NB4 (cell line): ENCODE measurements at regions not wholly inside any gene's neighbourhood (a gene's known extent, or its start where the extent isn't known, plus 50 kb on each side); places are given as distances from the start of the nearest gene placed in this dataset.

ENCODE experiments used
- POLR2A ChIP-seq: IDR thresholded peaks from 2 replicates; pipeline ENCODE4 v1.6.1; 2011; ENCODE audit warnings: mild to moderate bottlenecking; ENCODE audit not compliant: insufficient read length; ENCODE audit errors: extremely low read depth
- TF ChIP-seq, protein P1 (sequence below): IDR thresholded peaks from one replicate; pipeline ENCODE4 v1.5.1; 2012; ENCODE audit warnings: low read depth, low read length
- TF ChIP-seq, protein P2 (sequence below): IDR thresholded peaks from 2 replicates; pipeline ENCODE4 v1.6.1; 2011; ENCODE audit warnings: low read depth, low read length

DNA sequence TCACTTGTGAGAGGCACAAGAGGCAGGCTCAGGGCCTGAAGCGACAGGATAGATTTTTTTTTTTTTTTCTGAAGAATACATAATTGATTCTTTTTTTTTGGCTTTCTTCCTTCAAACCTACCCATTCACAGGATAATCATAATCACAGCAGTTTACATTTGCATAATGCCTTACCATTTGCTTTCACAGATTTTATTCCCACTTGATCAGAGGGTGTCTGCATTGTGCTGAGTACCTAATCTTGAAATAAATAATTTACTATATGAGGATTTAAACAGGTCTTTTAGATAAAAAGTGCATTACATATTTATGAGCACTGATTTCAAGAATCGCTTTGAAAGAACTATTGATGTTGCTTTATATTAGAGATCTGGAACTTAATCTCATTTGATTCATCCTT, 219.3 kb downstream of the SPRY1 start:
- TF ChIP-seq, protein P1, sequence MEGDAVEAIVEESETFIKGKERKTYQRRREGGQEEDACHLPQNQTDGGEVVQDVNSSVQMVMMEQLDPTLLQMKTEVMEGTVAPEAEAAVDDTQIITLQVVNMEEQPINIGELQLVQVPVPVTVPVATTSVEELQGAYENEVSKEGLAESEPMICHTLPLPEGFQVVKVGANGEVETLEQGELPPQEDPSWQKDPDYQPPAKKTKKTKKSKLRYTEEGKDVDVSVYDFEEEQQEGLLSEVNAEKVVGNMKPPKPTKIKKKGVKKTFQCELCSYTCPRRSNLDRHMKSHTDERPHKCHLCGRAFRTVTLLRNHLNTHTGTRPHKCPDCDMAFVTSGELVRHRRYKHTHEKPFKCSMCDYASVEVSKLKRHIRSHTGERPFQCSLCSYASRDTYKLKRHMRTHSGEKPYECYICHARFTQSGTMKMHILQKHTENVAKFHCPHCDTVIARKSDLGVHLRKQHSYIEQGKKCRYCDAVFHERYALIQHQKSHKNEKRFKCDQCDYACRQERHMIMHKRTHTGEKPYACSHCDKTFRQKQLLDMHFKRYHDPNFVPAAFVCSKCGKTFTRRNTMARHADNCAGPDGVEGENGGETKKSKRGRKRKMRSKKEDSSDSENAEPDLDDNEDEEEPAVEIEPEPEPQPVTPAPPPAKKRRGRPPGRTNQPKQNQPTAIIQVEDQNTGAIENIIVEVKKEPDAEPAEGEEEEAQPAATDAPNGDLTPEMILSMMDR, result no peak
- no peak for TF ChIP-seq POLR2A
- TF ChIP-seq, protein P2, sequence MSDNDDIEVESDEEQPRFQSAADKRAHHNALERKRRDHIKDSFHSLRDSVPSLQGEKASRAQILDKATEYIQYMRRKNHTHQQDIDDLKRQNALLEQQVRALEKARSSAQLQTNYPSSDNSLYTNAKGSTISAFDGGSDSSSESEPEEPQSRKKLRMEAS, result no peak
